ENCODE measurements at regions not wholly inside any gene's neighbourhood (a gene's known extent, or its start where the extent isn't known, plus 50 kb on each side); places are given as distances from the start of the nearest gene placed in this dataset.

GRCh38 chr7:156124356-156124755 is 312.1 kb upstream of the SHH start:
- intact Hi-C loops (cut with micrococcal nuclease; ENCODE audit: unreplicated experiment) (no loop called here), in situ Hi-C loops (cut with HindIII; ENCODE audit: low pct_unique_long_range_greater_than_20kb, low sequenced_read_pairs) (no loop called here)
- Histone ChIP-seq H3K27me3 (ENCODE audit: control insufficient read depth, insufficient read depth, low read length) (no peaks in the 10 kb centered on the region), H3K9me3 (ENCODE audit: control insufficient read depth, insufficient read depth, low read depth, low read length) (no peaks in the 10 kb centered on the region), H3K4me3 (ENCODE audit: low read depth in 2 of 2, low read length in 2 of 2) (no peak overlapping the region), H3K4me1 (ENCODE audit: control insufficient read depth, insufficient read depth, low read length) (peaks cover 19% of the 10 kb centered on the region), H3K36me3 (ENCODE audit: control insufficient read depth, insufficient read depth, low read length) (no peaks in the 10 kb centered on the region), H3K27ac (ENCODE audit: low read length) (no peak overlapping the region)
- TF ChIP-seq TCF7L2 (IDR thresholded peaks at IDR 0.05; ENCODE audit: low read depth, low read length) (no peak), POLR2AphosphoS5 (IDR thresholded peaks at IDR 0.05; ENCODE audit: low read depth, low read length) (no peak), SIN3A (IDR thresholded peaks at IDR 0.05; ENCODE audit: borderline replicate concordance, insufficient read depth, low read depth, low read length) (no peak), REST (IDR thresholded peaks at IDR 0.05; ENCODE audit: insufficient read depth in 1 of 2, low read depth in 2 of 2, low read length in 1 of 2) (no peak)
- TF ChIP-seq, protein P1, sequence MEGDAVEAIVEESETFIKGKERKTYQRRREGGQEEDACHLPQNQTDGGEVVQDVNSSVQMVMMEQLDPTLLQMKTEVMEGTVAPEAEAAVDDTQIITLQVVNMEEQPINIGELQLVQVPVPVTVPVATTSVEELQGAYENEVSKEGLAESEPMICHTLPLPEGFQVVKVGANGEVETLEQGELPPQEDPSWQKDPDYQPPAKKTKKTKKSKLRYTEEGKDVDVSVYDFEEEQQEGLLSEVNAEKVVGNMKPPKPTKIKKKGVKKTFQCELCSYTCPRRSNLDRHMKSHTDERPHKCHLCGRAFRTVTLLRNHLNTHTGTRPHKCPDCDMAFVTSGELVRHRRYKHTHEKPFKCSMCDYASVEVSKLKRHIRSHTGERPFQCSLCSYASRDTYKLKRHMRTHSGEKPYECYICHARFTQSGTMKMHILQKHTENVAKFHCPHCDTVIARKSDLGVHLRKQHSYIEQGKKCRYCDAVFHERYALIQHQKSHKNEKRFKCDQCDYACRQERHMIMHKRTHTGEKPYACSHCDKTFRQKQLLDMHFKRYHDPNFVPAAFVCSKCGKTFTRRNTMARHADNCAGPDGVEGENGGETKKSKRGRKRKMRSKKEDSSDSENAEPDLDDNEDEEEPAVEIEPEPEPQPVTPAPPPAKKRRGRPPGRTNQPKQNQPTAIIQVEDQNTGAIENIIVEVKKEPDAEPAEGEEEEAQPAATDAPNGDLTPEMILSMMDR (IDR thresholded peaks at IDR 0.05), result no peak
- DNase-seq (ENCODE audit: low read depth, low spot score) (no peak), ATAC-seq (no peak)
- CTCF ChIA-PET, result no interaction called here
- POLR2A ChIA-PET, result no interaction called here
- BruUV-seq (replicated peaks), result no TSS peak

- Histone ChIP-seq H3K9me3 (ENCODE audit: control insufficient read depth, insufficient read depth, low read depth, low read length) (no peaks in the 10 kb centered on the region), H3K27ac (ENCODE audit: low read length) (no peak overlapping the region), H3K27me3 (ENCODE audit: control insufficient read depth, insufficient read depth, low read length) (no peaks in the 10 kb centered on the region), H3K4me1 (ENCODE audit: control insufficient read depth, insufficient read depth, low read length) (peaks cover 14% of the 10 kb centered on the region), H3K36me3 (ENCODE audit: control insufficient read depth, insufficient read depth, low read length) (no peaks in the 10 kb centered on the region), H3K4me3 (ENCODE audit: low read depth in 2 of 2, low read length in 2 of 2) (no peak overlapping the region)
- in situ Hi-C loops (cut with HindIII; ENCODE audit: low pct_unique_long_range_greater_than_20kb, low sequenced_read_pairs) (no loop called here), intact Hi-C loops (cut with micrococcal nuclease; ENCODE audit: unreplicated experiment) (no loop called here)
- ATAC-seq (no peak), DNase-seq (ENCODE audit: low read depth, low spot score) (no peak)
- ChIA-PET CTCF (no interaction called here), POLR2A (no interaction called here)
- no peak for TF ChIP-seq POLR2AphosphoS5 (IDR thresholded peaks at IDR 0.05; ENCODE audit: low read depth, low read length)
- TF ChIP-seq SIN3A (IDR thresholded peaks at IDR 0.05; ENCODE audit: borderline replicate concordance, insufficient read depth, low read depth, low read length), result no peak
- TF ChIP-seq TCF7L2 (IDR thresholded peaks at IDR 0.05; ENCODE audit: low read depth, low read length), result no peak
- TF ChIP-seq REST (IDR thresholded peaks at IDR 0.05; ENCODE audit: insufficient read depth in 1 of 2, low read depth in 2 of 2, low read length in 1 of 2), result no peak
- TF ChIP-seq, protein P1 (IDR thresholded peaks at IDR 0.05), result no peak
- no TSS peak for BruUV-seq (replicated peaks)
Observed at GRCh38 chr7:156123362-156123761, 311.1 kb upstream of the SHH start.

Measured in Panc1 (cell line).